Superior temporal gyrus (tissue), 1 donor: ENCODE measurements at regions not wholly inside any gene's neighbourhood (a gene's known extent, or its start where the extent isn't known, plus 50 kb on each side); places are given as distances from the start of the nearest gene placed in this dataset.
"Not testable (repeated sequence)": the region's sequence is repeated elsewhere in the genome, so short reads cannot be mapped to it uniquely, and the experiment has no call there.

Experiments
- DNase-seq: peaks from one replicate; pipeline ENCODE4 v3.0.0-alpha.2; 2016; ENCODE audit errors: extremely low spot score

GRCh38 chr6:91198588-91199255 is 611.9 kb upstream of the MAP3K7 start:
- no peak for DNase-seq

- DNase-seq, result no peak
Measured at GRCh38 chr6:91196729-91197128, 609.9 kb upstream of the MAP3K7 start.

- DNase-seq, result no peak
Measured at GRCh38 chr6:91193446-91193845, 606.6 kb upstream of the MAP3K7 start.

- DNase-seq, result not testable (repeated sequence)
Measured at GRCh38 chr6:91190041-91190440, 603.2 kb upstream of the MAP3K7 start.

- no peak for DNase-seq
Measured at GRCh38 chr6:91185072-91185471, 598.2 kb upstream of the MAP3K7 start.

GRCh38 chr6:91181416-91181815 is 594.5 kb upstream of the MAP3K7 start:
- no peak for DNase-seq

GRCh38 chr6:91173651-91174050 is 586.8 kb upstream of the MAP3K7 start:
- DNase-seq, result no peak

- no peak for DNase-seq
Measured at GRCh38 chr6:91173186-91173585, 586.3 kb upstream of the MAP3K7 start.

- no peak for DNase-seq
Measured at GRCh38 chr6:91171754-91172462, 585.0 kb upstream of the MAP3K7 start.

GRCh38 chr6:91167846-91168245 is 581.0 kb upstream of the MAP3K7 start:
- no peak for DNase-seq

- no peak for DNase-seq
Measured at GRCh38 chr6:91166271-91167046, 579.6 kb upstream of the MAP3K7 start.

- no peak for DNase-seq
Measured at GRCh38 chr6:91164105-91164504, 577.2 kb upstream of the MAP3K7 start.

GRCh38 chr6:91161246-91161645 is 574.4 kb upstream of the MAP3K7 start:
- no peak for DNase-seq

GRCh38 chr6:91155129-91155785 is 568.4 kb upstream of the MAP3K7 start:
- no peak for DNase-seq

- no peak for DNase-seq
Measured at GRCh38 chr6:91152824-91153223, 566.0 kb upstream of the MAP3K7 start.

GRCh38 chr6:91149956-91150705 is 563.3 kb upstream of the MAP3K7 start:
- DNase-seq, result no peak

GRCh38 chr6:91149246-91149955 is 562.5 kb upstream of the MAP3K7 start:
- DNase-seq, result no peak

GRCh38 chr6:91144126-91144525 is 557.3 kb upstream of the MAP3K7 start:
- DNase-seq, result no peak

- DNase-seq, result no peak
Measured at GRCh38 chr6:91142154-91142553, 555.3 kb upstream of the MAP3K7 start.

- no peak for DNase-seq
Measured at GRCh38 chr6:91141346-91141745, 554.5 kb upstream of the MAP3K7 start.

GRCh38 chr6:91140449-91140848 is 553.6 kb upstream of the MAP3K7 start:
- no peak for DNase-seq
